ENCODE measurements at regions not wholly inside any gene's neighbourhood (a gene's known extent, or its start where the extent isn't known, plus 50 kb on each side); places are given as distances from the start of the nearest gene placed in this dataset.

DNA sequence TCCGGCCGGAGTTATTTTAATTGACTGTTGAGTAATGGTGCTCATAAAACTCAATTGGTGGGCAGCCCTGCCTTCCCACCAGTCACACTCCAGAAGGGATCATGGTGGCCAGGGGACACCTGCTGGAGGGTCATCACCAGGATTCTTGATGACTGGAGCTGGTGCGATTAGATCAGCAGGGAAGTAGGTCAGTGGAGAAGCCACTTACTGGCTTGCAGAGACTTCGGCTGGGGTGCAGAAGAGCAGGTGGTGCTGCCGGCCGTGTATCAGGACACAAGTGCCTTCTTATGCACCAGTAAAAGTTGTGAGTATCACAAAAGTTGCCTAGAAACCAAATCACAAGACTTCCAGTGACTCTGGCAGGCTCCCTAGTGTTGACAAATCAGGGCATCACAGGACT, 82.6 kb upstream of the CHCHD3 start:
- H3K79me2 ChIP-seq (ENCODE audit: insufficient read depth, low read length) = no peaks in the 10 kb centered on the region
- no peak overlapping the region for H4K8ac ChIP-seq (replicated peaks; ENCODE audit: insufficient read length, low read depth, low read length)
- no CpG with 5 or more reads among the region's 6 CpGs for WGBS (ENCODE audit: extremely low coverage, insufficient read length, low lambda C conversion rate)
- H3K23ac ChIP-seq (ENCODE audit: insufficient read length, low read depth, low read length) = no peak overlapping the region
- Mint-ChIP-seq H3K27me3 (ENCODE audit: low read depth) (no peaks in the 10 kb centered on the region), H3K27ac (no peak overlapping the region), H3K9me3 (no peaks in the 10 kb centered on the region), H3K36me3 (ENCODE audit: insufficient read depth in 1 of 3, low read depth in 3 of 3) (no peaks in the 10 kb centered on the region), H3K4me3 (no peak overlapping the region), H3K4me1 (peaks cover 7 to 10% of the 10 kb centered on the region in 2 experiments)
- H3K18ac ChIP-seq (ENCODE audit: insufficient read length, low read depth, low read length) = no peak overlapping the region
- H2BK20ac ChIP-seq (ENCODE audit: low read depth, low read length, poor library complexity, severe bottlenecking) = no peak overlapping the region
- TF ChIP-seq, protein P1, sequence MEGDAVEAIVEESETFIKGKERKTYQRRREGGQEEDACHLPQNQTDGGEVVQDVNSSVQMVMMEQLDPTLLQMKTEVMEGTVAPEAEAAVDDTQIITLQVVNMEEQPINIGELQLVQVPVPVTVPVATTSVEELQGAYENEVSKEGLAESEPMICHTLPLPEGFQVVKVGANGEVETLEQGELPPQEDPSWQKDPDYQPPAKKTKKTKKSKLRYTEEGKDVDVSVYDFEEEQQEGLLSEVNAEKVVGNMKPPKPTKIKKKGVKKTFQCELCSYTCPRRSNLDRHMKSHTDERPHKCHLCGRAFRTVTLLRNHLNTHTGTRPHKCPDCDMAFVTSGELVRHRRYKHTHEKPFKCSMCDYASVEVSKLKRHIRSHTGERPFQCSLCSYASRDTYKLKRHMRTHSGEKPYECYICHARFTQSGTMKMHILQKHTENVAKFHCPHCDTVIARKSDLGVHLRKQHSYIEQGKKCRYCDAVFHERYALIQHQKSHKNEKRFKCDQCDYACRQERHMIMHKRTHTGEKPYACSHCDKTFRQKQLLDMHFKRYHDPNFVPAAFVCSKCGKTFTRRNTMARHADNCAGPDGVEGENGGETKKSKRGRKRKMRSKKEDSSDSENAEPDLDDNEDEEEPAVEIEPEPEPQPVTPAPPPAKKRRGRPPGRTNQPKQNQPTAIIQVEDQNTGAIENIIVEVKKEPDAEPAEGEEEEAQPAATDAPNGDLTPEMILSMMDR (conservative IDR thresholded peaks at IDR 0.05) = no peak; the same call in 2 of the 3 replicates
- no peak overlapping the region for H3T11ph ChIP-seq (ENCODE audit: low read length)
- no peaks in the 10 kb centered on the region; the same call in 1 of the 2 replicates for H3K4me1 ChIP-seq (ENCODE audit: insufficient read depth, low read length)
- H2BK12ac ChIP-seq (ENCODE audit: insufficient read length, low read depth, low read length) = no peak overlapping the region
- H3K14ac ChIP-seq (ENCODE audit: insufficient read depth, low read length) = no peak overlapping the region
- H3K9me3 ChIP-seq (ENCODE audit: control insufficient read depth, low read depth, low read length) = no peaks in the 10 kb centered on the region
- no peak overlapping the region for H4K91ac ChIP-seq (ENCODE audit: insufficient read length, low read depth, low read length)
- no peak overlapping the region for H3K4me2 ChIP-seq (ENCODE audit: insufficient read depth, insufficient read length, low read length)
- H4K20me1 ChIP-seq (ENCODE audit: control insufficient read depth, insufficient read depth, insufficient read length) = no peaks in the 10 kb centered on the region
- DNase-seq = no peak
- no peak overlapping the region for H4K5ac ChIP-seq (ENCODE audit: insufficient read length, low read depth, low read length)
- H2BK15ac ChIP-seq (ENCODE audit: low read depth, low read length) = no peak overlapping the region
- no peak overlapping the region for H3K27ac ChIP-seq (ENCODE audit: insufficient read length, low read depth, low read length)
- no peaks in the 10 kb centered on the region for H3K79me1 ChIP-seq (ENCODE audit: insufficient read depth, low read depth, low read length, poor library complexity, severe bottlenecking)
- H3K23me2 ChIP-seq (ENCODE audit: insufficient read length, low read depth, low read length, poor library complexity, severe bottlenecking) = no peaks in the 10 kb centered on the region
- no peak overlapping the region for H3K9ac ChIP-seq (ENCODE audit: extremely low read depth, insufficient read length, low read length)
- no peaks in the 10 kb centered on the region for H3K27me3 ChIP-seq (ENCODE audit: insufficient read depth, low read length)
- no peak overlapping the region for H3K56ac ChIP-seq (ENCODE audit: insufficient read length, low read depth, low read length)
- H2AFZ ChIP-seq (ENCODE audit: low read length) = no peak overlapping the region
- no peak overlapping the region for H2AK5ac ChIP-seq (ENCODE audit: insufficient read length, low read length)
- H2BK120ac ChIP-seq (ENCODE audit: low read depth, low read length, poor library complexity, severe bottlenecking) = no peak overlapping the region
- no peak overlapping the region for H3K4ac ChIP-seq (ENCODE audit: low read depth, low read length)
- no peak overlapping the region for H2BK5ac ChIP-seq (ENCODE audit: insufficient read length, low read length)
